ENCODE measurements at regions not wholly inside any gene's neighbourhood (a gene's known extent, or its start where the extent isn't known, plus 50 kb on each side); places are given as distances from the start of the nearest gene placed in this dataset.

DNA sequence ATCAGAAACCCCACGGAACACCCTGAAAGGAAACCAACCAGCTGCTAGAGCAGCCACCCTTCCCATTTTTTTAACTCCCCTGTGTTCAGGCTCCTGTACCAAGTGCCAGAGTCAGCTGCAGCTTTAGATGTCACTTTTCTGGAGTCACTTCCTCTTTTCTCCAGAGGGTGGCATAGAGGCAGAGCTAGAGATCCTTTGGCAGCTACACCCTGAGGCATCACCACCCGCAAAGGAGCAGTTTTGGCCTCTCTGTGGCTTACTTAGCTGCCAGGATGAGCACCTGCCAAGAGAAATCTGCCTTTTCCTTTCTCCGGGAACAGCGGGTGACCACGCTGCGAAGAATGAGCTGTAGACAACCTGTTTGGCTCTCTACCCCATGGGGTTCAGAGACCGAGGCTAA, 58.0 kb upstream of the CHRDL1 start:
- TF ChIP-seq TEAD4 (IDR thresholded peaks at IDR 0.05), result no peak
- TF ChIP-seq CREB1 (IDR thresholded peaks at IDR 0.05; ENCODE audit: low read depth), result no peak
- TF ChIP-seq FOXM1 (IDR thresholded peaks at IDR 0.05; ENCODE audit: borderline replicate concordance, low read depth), result no peak
- TF ChIP-seq TAF1 (IDR thresholded peaks at IDR 0.05; ENCODE audit: low read depth), result no peak
- TF ChIP-seq EP300 (IDR thresholded peaks at IDR 0.05; ENCODE audit: borderline replicate concordance), result no peak
- no peak for TF ChIP-seq CEBPB (IDR thresholded peaks at IDR 0.05)
- TF ChIP-seq, protein P1, sequence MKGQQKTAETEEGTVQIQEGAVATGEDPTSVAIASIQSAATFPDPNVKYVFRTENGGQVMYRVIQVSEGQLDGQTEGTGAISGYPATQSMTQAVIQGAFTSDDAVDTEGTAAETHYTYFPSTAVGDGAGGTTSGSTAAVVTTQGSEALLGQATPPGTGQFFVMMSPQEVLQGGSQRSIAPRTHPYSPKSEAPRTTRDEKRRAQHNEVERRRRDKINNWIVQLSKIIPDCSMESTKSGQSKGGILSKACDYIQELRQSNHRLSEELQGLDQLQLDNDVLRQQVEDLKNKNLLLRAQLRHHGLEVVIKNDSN (IDR thresholded peaks at IDR 0.05), result no peak
- TF ChIP-seq NFIC (IDR thresholded peaks at IDR 0.05), result no peak
- TF ChIP-seq TCF12 (IDR thresholded peaks at IDR 0.05; ENCODE audit: low read depth), result no peak
- no peak for TF ChIP-seq ZBTB7A (IDR thresholded peaks at IDR 0.05; ENCODE audit: low read depth)
- TF ChIP-seq, protein P2, sequence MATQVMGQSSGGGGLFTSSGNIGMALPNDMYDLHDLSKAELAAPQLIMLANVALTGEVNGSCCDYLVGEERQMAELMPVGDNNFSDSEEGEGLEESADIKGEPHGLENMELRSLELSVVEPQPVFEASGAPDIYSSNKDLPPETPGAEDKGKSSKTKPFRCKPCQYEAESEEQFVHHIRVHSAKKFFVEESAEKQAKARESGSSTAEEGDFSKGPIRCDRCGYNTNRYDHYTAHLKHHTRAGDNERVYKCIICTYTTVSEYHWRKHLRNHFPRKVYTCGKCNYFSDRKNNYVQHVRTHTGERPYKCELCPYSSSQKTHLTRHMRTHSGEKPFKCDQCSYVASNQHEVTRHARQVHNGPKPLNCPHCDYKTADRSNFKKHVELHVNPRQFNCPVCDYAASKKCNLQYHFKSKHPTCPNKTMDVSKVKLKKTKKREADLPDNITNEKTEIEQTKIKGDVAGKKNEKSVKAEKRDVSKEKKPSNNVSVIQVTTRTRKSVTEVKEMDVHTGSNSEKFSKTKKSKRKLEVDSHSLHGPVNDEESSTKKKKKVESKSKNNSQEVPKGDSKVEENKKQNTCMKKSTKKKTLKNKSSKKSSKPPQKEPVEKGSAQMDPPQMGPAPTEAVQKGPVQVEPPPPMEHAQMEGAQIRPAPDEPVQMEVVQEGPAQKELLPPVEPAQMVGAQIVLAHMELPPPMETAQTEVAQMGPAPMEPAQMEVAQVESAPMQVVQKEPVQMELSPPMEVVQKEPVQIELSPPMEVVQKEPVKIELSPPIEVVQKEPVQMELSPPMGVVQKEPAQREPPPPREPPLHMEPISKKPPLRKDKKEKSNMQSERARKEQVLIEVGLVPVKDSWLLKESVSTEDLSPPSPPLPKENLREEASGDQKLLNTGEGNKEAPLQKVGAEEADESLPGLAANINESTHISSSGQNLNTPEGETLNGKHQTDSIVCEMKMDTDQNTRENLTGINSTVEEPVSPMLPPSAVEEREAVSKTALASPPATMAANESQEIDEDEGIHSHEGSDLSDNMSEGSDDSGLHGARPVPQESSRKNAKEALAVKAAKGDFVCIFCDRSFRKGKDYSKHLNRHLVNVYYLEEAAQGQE (IDR thresholded peaks at IDR 0.05; ENCODE audit: low read depth), result no peak
- TF ChIP-seq YY1 (IDR thresholded peaks at IDR 0.05; ENCODE audit: low read depth), result no peak
- TF ChIP-seq, protein P3, sequence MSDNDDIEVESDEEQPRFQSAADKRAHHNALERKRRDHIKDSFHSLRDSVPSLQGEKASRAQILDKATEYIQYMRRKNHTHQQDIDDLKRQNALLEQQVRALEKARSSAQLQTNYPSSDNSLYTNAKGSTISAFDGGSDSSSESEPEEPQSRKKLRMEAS (IDR thresholded peaks at IDR 0.05), result no peak
- TF ChIP-seq EGR1 (IDR thresholded peaks at IDR 0.05), result no peak

All from Ishikawa (cell line).